ENCODE measurements at regions not wholly inside any gene's neighbourhood (a gene's known extent, or its start where the extent isn't known, plus 50 kb on each side); places are given as distances from the start of the nearest gene placed in this dataset.

GRCh38 chr6:82801083-82801482, 264.6 kb downstream of the UBE3D start:
- TF ChIP-seq POLR2A (IDR thresholded peaks at IDR 0.05): no peak
- no peak for TF ChIP-seq CTCF (IDR thresholded peaks at IDR 0.05)
